GM10248 (cell line): ENCODE measurements at regions not wholly inside any gene's neighbourhood (a gene's known extent, or its start where the extent isn't known, plus 50 kb on each side); places are given as distances from the start of the nearest gene placed in this dataset.

Source experiments
- CTCF ChIA-PET: fragments of 300-600 bp; sonication (Branson Sonifier 250); formaldehyde crosslinking; extraction: SDS; loops from one replicate; lab custom pipeline; 2021; ENCODE audit warnings: antibody characterized with exemption; lab: Yijun Ruan, JAX
- POLR2A ChIA-PET: fragments of 350-650 bp; sonication (Branson Sonifier 250); formaldehyde crosslinking; extraction: SDS; loops from one replicate; lab custom pipeline; 2020; ENCODE audit warnings: antibody characterized with exemption; lab: Yijun Ruan, JAX
- DNase-seq: peaks from one replicate; pipeline ENCODE4 v3.0.0; 2012; ENCODE audit errors: extremely low spot score
- CTCF ChIP-seq: IDR thresholded peaks from 2 replicates; pipeline ENCODE4 v1.5.1; 2012; ENCODE audit warnings: mild to moderate bottlenecking, low read depth; ENCODE audit errors: extremely low read depth, missing control alignments, control extremely low read depth

- ChIA-PET CTCF (interaction anchor here (1.3 to 1.7 kb wide), 2 partner anchors 14 to 27 kb away, joined by 3 to 6 read pairs; no protein-coding TSS in a partner anchor), POLR2A (no interaction called here)
- TF ChIP-seq CTCF: no peak
- DNase-seq: no peak
These were observed 67.6 kb downstream of the CRYGS start for GRCh38 chr3:186476541-186476940.

- ChIA-PET POLR2A (no interaction called here), CTCF (interaction anchor here (1.7 kb wide), 1 partner anchor 14 kb away, joined by 6 read pairs; no protein-coding TSS in a partner anchor)
- no peak for TF ChIP-seq CTCF
- DNase-seq: no peak
These were observed 68.1 kb downstream of the CRYGS start for GRCh38 chr3:186476044-186476468.

- no peak for TF ChIP-seq CTCF
- DNase-seq: no peak
- POLR2A ChIA-PET: no interaction called here
- CTCF ChIA-PET: interaction anchor here (1.4 to 1.9 kb wide), 5 partner anchors 9 to 490 kb away, joined by 3 to 5 read pairs (median 3); no protein-coding TSS in a partner anchor
These were observed 71.0 kb downstream of the CRYGS start for GRCh38 chr3:186473166-186473565.

- POLR2A ChIA-PET: interaction anchor here (0.6 kb wide), 1 partner anchor 359 kb away, joined by 6 read pairs; no protein-coding TSS in a partner anchor
- CTCF ChIA-PET: interaction anchor here (0.5 to 2.1 kb wide), 8 partner anchors 9 to 489 kb away, joined by 3 to 9 read pairs (median 3); no protein-coding TSS in a partner anchor
- no peak for DNase-seq
- no peak for TF ChIP-seq CTCF
These were observed 71.6 kb downstream of the CRYGS start for GRCh38 chr3:186472456-186473008.

GRCh38 chr3:186471771-186472170 is 72.4 kb downstream of the CRYGS start:
- ChIA-PET POLR2A (interaction anchor here (0.6 kb wide), 1 partner anchor 358 kb away, joined by 6 read pairs; no protein-coding TSS in a partner anchor), CTCF (interaction anchor here (0.9 to 2.1 kb wide), 8 partner anchors 9 to 489 kb away, joined by 3 to 9 read pairs (median 4); no protein-coding TSS in a partner anchor)
- no peak for DNase-seq
- TF ChIP-seq CTCF: no peak

GRCh38 chr3:186469525-186469924 is 74.7 kb downstream of the CRYGS start:
- TF ChIP-seq CTCF: no peak
- CTCF ChIA-PET: interaction anchor here (0.9 to 2.0 kb wide), 4 partner anchors 23 to 208 kb away, joined by 3 to 7 read pairs (median 3); no protein-coding TSS in a partner anchor
- POLR2A ChIA-PET: interaction anchor here (0.6 kb wide), 1 partner anchor 67 kb away, joined by 3 read pairs; no protein-coding TSS in a partner anchor
- no peak for DNase-seq
